Activated CD4-positive, alpha-beta memory T cell treated with anti-CD3 and anti-CD28 coated beads for 36 hours (primary cell): ENCODE measurements at regions not wholly inside any gene's neighbourhood (a gene's known extent, or its start where the extent isn't known, plus 50 kb on each side); places are given as distances from the start of the nearest gene placed in this dataset.

Source experiments
- CTCF ChIA-PET: fragments of 350-600 bp; sonication (Branson Sonifier 250); formaldehyde crosslinking; loops from one replicate; lab custom pipeline; 2021; ENCODE audit warnings: antibody characterized with exemption, inconsistent platforms; lab: Charles Lee
- POLR2A ChIA-PET: fragments of 350-600 bp; sonication (Branson Sonifier 250); formaldehyde crosslinking; loops from one replicate; lab custom pipeline; 2021; ENCODE audit warnings: antibody characterized with exemption; lab: Charles Lee
- DNase-seq: peaks from one replicate; pipeline ENCODE4 v3.0.0-alpha.2; 2020
- H3K27ac Mint-ChIP-seq: one replicate; pipeline ENCODE4 v1.8.0; 2021; ENCODE audit warnings: mixed read lengths
- H3K27me3 Mint-ChIP-seq: one replicate; pipeline ENCODE4 v1.8.0; 2021; ENCODE audit warnings: mixed read lengths
- H3K36me3 Mint-ChIP-seq: one replicate; pipeline ENCODE4 v1.8.0; 2021; ENCODE audit warnings: mixed read lengths
- H3K4me1 Mint-ChIP-seq: one replicate; pipeline ENCODE4 v1.8.0; 2021; ENCODE audit warnings: low read depth, mixed read lengths
- H3K4me3 Mint-ChIP-seq: one replicate; pipeline ENCODE4 v1.8.0; 2021; ENCODE audit warnings: mild to moderate bottlenecking, mixed read lengths
- H3K9me3 Mint-ChIP-seq: one replicate; pipeline ENCODE4 v1.8.0; 2021; ENCODE audit warnings: mixed read lengths
- intact Hi-C: fragments of 100-400 bp; cut with micrococcal nuclease; formaldehyde crosslinking; loops from one replicate; pipeline ENCODE4 v1.15.1; 2023

GRCh38 chr5:170159947-170160346 lies 54.2 kb downstream of the FOXI1 start:
- no peak overlapping the region for H3K4me3 Mint-ChIP-seq
- CTCF ChIA-PET, result interaction anchor here (2.4 kb wide), 1 partner anchor 24 kb away, joined by 8 read pairs; no protein-coding TSS in a partner anchor
- POLR2A ChIA-PET, result no interaction called here

GRCh38 chr5:170161069-170161468 lies 55.4 kb downstream of the FOXI1 start:
- intact Hi-C loops, result no loop called here
- CTCF ChIA-PET, result interaction anchor here (0.7 to 2.4 kb wide), 3 partner anchors 23 to 265 kb away, joined by 3 to 8 read pairs (median 4); no protein-coding TSS in a partner anchor
- no peaks in the 10 kb centered on the region for H3K9me3 Mint-ChIP-seq
- no peak overlapping the region for H3K4me3 Mint-ChIP-seq
- H3K27ac Mint-ChIP-seq, result no peak overlapping the region
- no peak for DNase-seq
- H3K4me1 Mint-ChIP-seq, result no peaks in the 10 kb centered on the region
- POLR2A ChIA-PET, result no interaction called here
- no peaks in the 10 kb centered on the region for H3K27me3 Mint-ChIP-seq
- no peaks in the 10 kb centered on the region for H3K36me3 Mint-ChIP-seq

More at GRCh38 chr5:170159947-170160346, 54.2 kb downstream of the FOXI1 start:
- no peak overlapping the region for H3K27ac Mint-ChIP-seq
- H3K36me3 Mint-ChIP-seq, result no peaks in the 10 kb centered on the region
- H3K4me1 Mint-ChIP-seq, result no peaks in the 10 kb centered on the region
- intact Hi-C loops, result no loop called here
- no peaks in the 10 kb centered on the region for H3K27me3 Mint-ChIP-seq
- no peak for DNase-seq
- H3K9me3 Mint-ChIP-seq, result no peaks in the 10 kb centered on the region

- H3K4me1 Mint-ChIP-seq, result no peaks in the 10 kb centered on the region
- no peaks in the 10 kb centered on the region for H3K27me3 Mint-ChIP-seq
- POLR2A ChIA-PET, result no interaction called here
- no peaks in the 10 kb centered on the region for H3K9me3 Mint-ChIP-seq
- no peak for DNase-seq
- H3K27ac Mint-ChIP-seq, result no peak overlapping the region
- CTCF ChIA-PET, result interaction anchor here (2.4 kb wide), 1 partner anchor 21 kb away, joined by 8 read pairs; no protein-coding TSS in a partner anchor
- intact Hi-C loops, result no loop called here
- no peaks in the 10 kb centered on the region for H3K36me3 Mint-ChIP-seq
- no peak overlapping the region for H3K4me3 Mint-ChIP-seq
These were observed 57.1 kb downstream of the FOXI1 start for GRCh38 chr5:170162631-170163321.

GRCh38 chr5:170164087-170164486 lies 58.4 kb downstream of the FOXI1 start:
- Mint-ChIP-seq H3K27me3 (no peaks in the 10 kb centered on the region), H3K4me1 (no peaks in the 10 kb centered on the region), H3K27ac (no peak overlapping the region), H3K9me3 (no peaks in the 10 kb centered on the region), H3K4me3 (no peak overlapping the region), H3K36me3 (no peaks in the 10 kb centered on the region)
- ChIA-PET POLR2A (no interaction called here), CTCF (no interaction called here)
- intact Hi-C loops, result no loop called here
- DNase-seq, result no peak

- H3K27me3 Mint-ChIP-seq, result no peaks in the 10 kb centered on the region
- intact Hi-C loops, result no loop called here
- no peaks in the 10 kb centered on the region for H3K4me1 Mint-ChIP-seq
- no peaks in the 10 kb centered on the region for H3K9me3 Mint-ChIP-seq
- no peak for DNase-seq
- no peak overlapping the region for H3K4me3 Mint-ChIP-seq
- H3K27ac Mint-ChIP-seq, result no peak overlapping the region
- no peaks in the 10 kb centered on the region for H3K36me3 Mint-ChIP-seq
- ChIA-PET POLR2A (no interaction called here), CTCF (no interaction called here)
These were observed 59.2 kb downstream of the FOXI1 start for GRCh38 chr5:170164921-170165320.

- no peak overlapping the region for H3K27ac Mint-ChIP-seq
- H3K4me3 Mint-ChIP-seq, result no peak overlapping the region
- no peaks in the 10 kb centered on the region for H3K4me1 Mint-ChIP-seq
- intact Hi-C loops, result no loop called here
- ChIA-PET POLR2A (no interaction called here), CTCF (interaction anchor here (1.3 kb wide), 1 partner anchor 18 kb away, joined by 3 read pairs; no protein-coding TSS in a partner anchor)
- no peaks in the 10 kb centered on the region for H3K27me3 Mint-ChIP-seq
- DNase-seq, result no peak
- no peaks in the 10 kb centered on the region for H3K36me3 Mint-ChIP-seq
- H3K9me3 Mint-ChIP-seq, result no peaks in the 10 kb centered on the region
These were observed 60.4 kb downstream of the FOXI1 start for GRCh38 chr5:170166101-170166500.

GRCh38 chr5:170168002-170168401 lies 62.3 kb downstream of the FOXI1 start:
- Mint-ChIP-seq H3K4me1 (no peaks in the 10 kb centered on the region), H3K9me3 (no peaks in the 10 kb centered on the region), H3K27me3 (no peaks in the 10 kb centered on the region), H3K36me3 (no peaks in the 10 kb centered on the region), H3K27ac (no peak overlapping the region), H3K4me3 (no peak overlapping the region)
- ChIA-PET CTCF (interaction anchor here (0.6 to 0.8 kb wide), 2 partner anchors 9 to 16 kb away, joined by 3 read pairs; no protein-coding TSS in a partner anchor), POLR2A (no interaction called here)
- DNase-seq, result no peak
- intact Hi-C loops, result no loop called here

GRCh38 chr5:170168797-170169196 lies 63.1 kb downstream of the FOXI1 start:
- Mint-ChIP-seq H3K27ac (no peak overlapping the region), H3K36me3 (no peaks in the 10 kb centered on the region), H3K27me3 (no peaks in the 10 kb centered on the region), H3K4me3 (no peak overlapping the region), H3K4me1 (no peaks in the 10 kb centered on the region), H3K9me3 (no peaks in the 10 kb centered on the region)
- CTCF ChIA-PET, result interaction anchor here (0.8 kb wide), 1 partner anchor 15 kb away, joined by 3 read pairs; no protein-coding TSS in a partner anchor
- intact Hi-C loops, result no loop called here
- POLR2A ChIA-PET, result no interaction called here
- no peak for DNase-seq

GRCh38 chr5:170169996-170170395 lies 62.8 kb upstream of the C5orf58 start:
- H3K9me3 Mint-ChIP-seq, result no peaks in the 10 kb centered on the region
- H3K36me3 Mint-ChIP-seq, result no peaks in the 10 kb centered on the region
- ChIA-PET POLR2A (no interaction called here), CTCF (interaction anchor here (0.8 to 1.0 kb wide), 2 partner anchors 26 to 56 kb away, joined by 3 read pairs; no protein-coding TSS in a partner anchor)
- intact Hi-C loops, result no loop called here
- H3K4me1 Mint-ChIP-seq, result no peaks in the 10 kb centered on the region
- no peak overlapping the region for H3K4me3 Mint-ChIP-seq
- no peak for DNase-seq
- no peaks in the 10 kb centered on the region for H3K27me3 Mint-ChIP-seq
- no peak overlapping the region for H3K27ac Mint-ChIP-seq

- intact Hi-C loops, result no loop called here
- ChIA-PET POLR2A (no interaction called here), CTCF (no interaction called here)
- H3K9me3 Mint-ChIP-seq, result no peaks in the 10 kb centered on the region
- no peaks in the 10 kb centered on the region for H3K27me3 Mint-ChIP-seq
- no peak for DNase-seq
- no peak overlapping the region for H3K4me3 Mint-ChIP-seq
- H3K4me1 Mint-ChIP-seq, result no peaks in the 10 kb centered on the region
- H3K36me3 Mint-ChIP-seq, result no peaks in the 10 kb centered on the region
- no peak overlapping the region for H3K27ac Mint-ChIP-seq
These were observed 61.0 kb upstream of the C5orf58 start for GRCh38 chr5:170171811-170172210.

GRCh38 chr5:170173227-170173626 lies 59.6 kb upstream of the C5orf58 start:
- intact Hi-C loops, result no loop called here
- Mint-ChIP-seq H3K4me1 (no peaks in the 10 kb centered on the region), H3K9me3 (no peaks in the 10 kb centered on the region), H3K27me3 (no peaks in the 10 kb centered on the region), H3K36me3 (no peaks in the 10 kb centered on the region), H3K4me3 (no peak overlapping the region), H3K27ac (no peak overlapping the region)
- ChIA-PET POLR2A (no interaction called here), CTCF (interaction anchor here (2.8 kb wide), 1 partner anchor 11 kb away, joined by 14 read pairs; no protein-coding TSS in a partner anchor)
- no peak for DNase-seq

GRCh38 chr5:170173647-170174046 lies 59.1 kb upstream of the C5orf58 start:
- POLR2A ChIA-PET, result no interaction called here
- CTCF ChIA-PET, result interaction anchor here (2.8 kb wide), 1 partner anchor 11 kb away, joined by 14 read pairs; no protein-coding TSS in a partner anchor
- H3K9me3 Mint-ChIP-seq, result no peaks in the 10 kb centered on the region
- DNase-seq, result no peak
- H3K36me3 Mint-ChIP-seq, result no peaks in the 10 kb centered on the region
- no peaks in the 10 kb centered on the region for H3K27me3 Mint-ChIP-seq
- H3K27ac Mint-ChIP-seq, result no peak overlapping the region
- no peaks in the 10 kb centered on the region for H3K4me1 Mint-ChIP-seq
- intact Hi-C loops, result no loop called here
- no peak overlapping the region for H3K4me3 Mint-ChIP-seq
